Keratinocyte (primary cell): ENCODE measurements at regions not wholly inside any gene's neighbourhood (a gene's known extent, or its start where the extent isn't known, plus 50 kb on each side); places are given as distances from the start of the nearest gene placed in this dataset.

Experiments used
- DNase-seq: peaks from one replicate; pipeline ENCODE4 v3.0.0-alpha.2; 2011; ENCODE audit warnings: low read depth, missing footprints, low spot score
- FAIRE-seq: peaks from 2 replicates; lab custom pipeline; 2011; peaks lifted over from hg19 to GRCh38; lab: Jason Lieb, UNC
- H2AFZ ChIP-seq: 2 replicates; pipeline ENCODE4 v1.6.0; 2012; ENCODE audit warnings: low read length, control low read depth, inconsistent platforms; ENCODE audit not compliant: control insufficient read depth
- H3K27ac ChIP-seq: 2 replicates; pipeline ENCODE4 v1.5.1; 2011; ENCODE audit warnings: low read length; ENCODE audit not compliant: control insufficient read depth, insufficient read depth
- H3K27me3 ChIP-seq: 3 replicates; pipeline ENCODE4 v1.6.0; 2011; ENCODE audit warnings: low read length; ENCODE audit not compliant: control insufficient read depth, insufficient read depth; ENCODE audit errors: extremely low read depth
- H3K36me3 ChIP-seq, 2 experiments: 2 replicates in 1 of 2; 3 replicates in 1 of 2; pipeline ENCODE4 v1.5.1; 2011; ENCODE audit warnings: low read length in 2 of 2, mild to moderate bottlenecking in 1 of 2; ENCODE audit not compliant: control insufficient read depth in 2 of 2, insufficient read depth in 2 of 2; ENCODE audit errors: extremely low read depth in 1 of 2
- H3K4me1 ChIP-seq: 3 replicates; pipeline ENCODE4 v1.5.1; 2011; ENCODE audit warnings: low read length; ENCODE audit not compliant: control insufficient read depth, insufficient read depth; ENCODE audit errors: extremely low read depth
- H3K4me2 ChIP-seq: 3 replicates; pipeline ENCODE4 v1.6.0; 2011; ENCODE audit warnings: low read depth, low read length; ENCODE audit not compliant: control insufficient read depth, insufficient read depth; ENCODE audit errors: extremely low read depth
- H3K4me3 ChIP-seq, 3 experiments: fragments of 200-600 bp in 1 of 3; sonication (generic) in 1 of 3; 2 replicates in 2 of 3; 3 replicates in 1 of 3; pipeline ENCODE4 v1.5.1; 2011 to 2016; ENCODE audit warnings: low read length in 3 of 3, mild to moderate bottlenecking in 3 of 3, control low read depth in 2 of 3, inconsistent platforms in 1 of 3, low read depth in 1 of 3, mixed read lengths in 1 of 3, mixed run types in 1 of 3, moderate library complexity in 1 of 3; ENCODE audit not compliant: control insufficient read depth in 2 of 3, insufficient read depth in 2 of 3; ENCODE audit errors: extremely low read depth in 1 of 3
- H3K79me2 ChIP-seq: 2 replicates; pipeline ENCODE4 v1.6.0; 2012; ENCODE audit warnings: low read length; ENCODE audit not compliant: control insufficient read depth, insufficient read depth
- H3K9ac ChIP-seq: 3 replicates; pipeline ENCODE4 v1.6.0; 2011; ENCODE audit warnings: low read length; ENCODE audit not compliant: control insufficient read depth, insufficient read depth; ENCODE audit errors: extremely low read depth
- H3K9me1 ChIP-seq: 3 replicates; pipeline ENCODE4 v1.6.0; 2011; ENCODE audit warnings: low read length; ENCODE audit not compliant: control insufficient read depth, insufficient read depth; ENCODE audit errors: extremely low read depth
- H3K9me3 ChIP-seq: 2 replicates; pipeline ENCODE4 v1.5.1; 2012; ENCODE audit warnings: low read depth, low read length; ENCODE audit not compliant: control insufficient read depth
- H4K20me1 ChIP-seq: 3 replicates; pipeline ENCODE4 v1.6.0; 2011; ENCODE audit warnings: low read length; ENCODE audit not compliant: control insufficient read depth, insufficient read depth; ENCODE audit errors: extremely low read depth
- EZH2 ChIP-seq: IDR thresholded peaks from one replicate; pipeline ENCODE4 v1.6.1; 2012; ENCODE audit warnings: inconsistent platforms, mild to moderate bottlenecking, low read length, moderate library complexity
- dilution Hi-C: fragments of 300-500 bp; cut with MboI; formaldehyde crosslinking; loops from one replicate; pipeline ENCODE4 v1.7.0; 2020; ENCODE audit warnings: low sequenced_read_pairs; ENCODE audit not compliant: extremely low pct_ligation_motif_present
- TF ChIP-seq, protein P1 (sequence below), 3 experiments: IDR thresholded peaks in 1 of 3; conservative IDR thresholded peaks in 1 of 3; optimal IDR thresholded peaks in 1 of 3; 2 replicates in 2 of 3; 3 replicates in 1 of 3; pipeline versions ENCODE3 to v1.5.1; 2011; ENCODE audit warnings: low read length in 3 of 3, mild to moderate bottlenecking in 3 of 3, moderate library complexity in 2 of 3, control low read depth in 1 of 3, inconsistent platforms in 1 of 3; ENCODE audit not compliant: insufficient read depth in 2 of 3; ENCODE audit errors: extremely low read depth in 1 of 3

GRCh38 chr15:98419173-98419780, 229.1 kb upstream of the IGF1R start:
- no peak overlapping the region for H3K4me2 ChIP-seq
- no peak overlapping the region for H3K27ac ChIP-seq
- H3K9ac ChIP-seq = no peak overlapping the region
- H3K27me3 ChIP-seq = peaks cover 24% of the 10 kb centered on the region
- peaks cover 9% of the 10 kb centered on the region for H3K4me1 ChIP-seq
- H3K36me3 ChIP-seq = no peaks in the 10 kb centered on the region
- H3K79me2 ChIP-seq = no peaks in the 10 kb centered on the region
- TF ChIP-seq EZH2 = no peak
- TF ChIP-seq, protein P1, sequence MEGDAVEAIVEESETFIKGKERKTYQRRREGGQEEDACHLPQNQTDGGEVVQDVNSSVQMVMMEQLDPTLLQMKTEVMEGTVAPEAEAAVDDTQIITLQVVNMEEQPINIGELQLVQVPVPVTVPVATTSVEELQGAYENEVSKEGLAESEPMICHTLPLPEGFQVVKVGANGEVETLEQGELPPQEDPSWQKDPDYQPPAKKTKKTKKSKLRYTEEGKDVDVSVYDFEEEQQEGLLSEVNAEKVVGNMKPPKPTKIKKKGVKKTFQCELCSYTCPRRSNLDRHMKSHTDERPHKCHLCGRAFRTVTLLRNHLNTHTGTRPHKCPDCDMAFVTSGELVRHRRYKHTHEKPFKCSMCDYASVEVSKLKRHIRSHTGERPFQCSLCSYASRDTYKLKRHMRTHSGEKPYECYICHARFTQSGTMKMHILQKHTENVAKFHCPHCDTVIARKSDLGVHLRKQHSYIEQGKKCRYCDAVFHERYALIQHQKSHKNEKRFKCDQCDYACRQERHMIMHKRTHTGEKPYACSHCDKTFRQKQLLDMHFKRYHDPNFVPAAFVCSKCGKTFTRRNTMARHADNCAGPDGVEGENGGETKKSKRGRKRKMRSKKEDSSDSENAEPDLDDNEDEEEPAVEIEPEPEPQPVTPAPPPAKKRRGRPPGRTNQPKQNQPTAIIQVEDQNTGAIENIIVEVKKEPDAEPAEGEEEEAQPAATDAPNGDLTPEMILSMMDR (optimal IDR thresholded peaks at IDR 0.05 in 1 of 3, IDR thresholded peaks at IDR 0.05 in 1 of 3, conservative IDR thresholded peaks at IDR 0.05 in 1 of 3; ENCODE audit: extremely low read depth in 1 of 3, insufficient read depth in 2 of 3, low read length in 3 of 3) = no peak
- DNase-seq (no peak), FAIRE-seq (no peak)
- no peaks in the 10 kb centered on the region for H4K20me1 ChIP-seq
- no peaks in the 10 kb centered on the region for H3K9me1 ChIP-seq
- H3K9me3 ChIP-seq = no peaks in the 10 kb centered on the region
- H3K4me3 ChIP-seq = no peak overlapping the region
- no peak overlapping the region for H2AFZ ChIP-seq
- dilution Hi-C loops = no loop called here

GRCh38 chr15:98420837-98421236, 227.5 kb upstream of the IGF1R start:
- Histone ChIP-seq H3K4me2 (no peak overlapping the region), H3K4me1 (peaks cover 9% of the 10 kb centered on the region), H3K4me3 (no peak overlapping the region), H4K20me1 (no peaks in the 10 kb centered on the region), H3K27me3 (peaks cover 24% of the 10 kb centered on the region), H3K9me1 (no peaks in the 10 kb centered on the region), H3K9ac (no peak overlapping the region), H2AFZ (no peak overlapping the region), H3K27ac (no peak overlapping the region), H3K79me2 (no peaks in the 10 kb centered on the region), H3K9me3 (no peaks in the 10 kb centered on the region), H3K36me3 (no peaks in the 10 kb centered on the region)
- DNase-seq (no peak), FAIRE-seq (no peak)
- TF ChIP-seq EZH2 = no peak
- TF ChIP-seq, protein P1 (optimal IDR thresholded peaks at IDR 0.05 in 1 of 3, IDR thresholded peaks at IDR 0.05 in 1 of 3, conservative IDR thresholded peaks at IDR 0.05 in 1 of 3; ENCODE audit: extremely low read depth in 1 of 3, insufficient read depth in 2 of 3, low read length in 3 of 3) = no peak
- dilution Hi-C loops = no loop called here
